HCT116 (cell line): ENCODE measurements at regions not wholly inside any gene's neighbourhood (a gene's known extent, or its start where the extent isn't known, plus 50 kb on each side); places are given as distances from the start of the nearest gene placed in this dataset.

ENCODE experiments used
- CBX3 ChIP-seq: IDR thresholded peaks from 2 replicates; pipeline ENCODE4 v1.6.1; 2012; ENCODE audit warnings: low read depth
- CTCF ChIP-seq, 3 experiments: fragments of 200-600 bp in 1 of 3; sonication (generic) in 1 of 3; IDR thresholded peaks in 2 of 3; conservative IDR thresholded peaks in 1 of 3; 2 replicates each; pipeline ENCODE4 v1.5.1; 2012 to 2017; ENCODE audit warnings: low read depth in 2 of 3, low read length in 2 of 3, antibody characterized with exemption in 1 of 3, borderline replicate concordance in 1 of 3, control low read depth in 1 of 3, mild to moderate bottlenecking in 1 of 3, mixed read lengths in 1 of 3, mixed run types in 1 of 3, moderate library complexity in 1 of 3; ENCODE audit not compliant: insufficient read depth in 1 of 3
- ELF1 ChIP-seq: IDR thresholded peaks from 2 replicates; pipeline ENCODE4 v1.6.1; 2012; ENCODE audit warnings: low read depth, borderline replicate concordance
- EZH2 ChIP-seq: fragments of 200-600 bp; sonication (generic); IDR thresholded peaks from 2 replicates; pipeline ENCODE4 v1.6.1; 2017; ENCODE audit warnings: antibody characterized with exemption, mixed run types
- EZH2phosphoT487 ChIP-seq: fragments of 200-600 bp; IDR thresholded peaks from 2 replicates; pipeline ENCODE4 v1.6.1; 2018; ENCODE audit warnings: antibody characterized with exemption, borderline replicate concordance
- FOSL1 ChIP-seq: IDR thresholded peaks from 2 replicates; pipeline ENCODE4 v1.6.1; 2012; ENCODE audit warnings: low read depth
- POLR2A ChIP-seq: IDR thresholded peaks from 2 replicates; pipeline ENCODE4 v1.7.0; 2011; ENCODE audit warnings: borderline replicate concordance; ENCODE audit not compliant: insufficient read depth, insufficient read length; ENCODE audit errors: extremely low read depth
- POLR2AphosphoS5 ChIP-seq: IDR thresholded peaks from 2 replicates; pipeline ENCODE4 v1.6.1; 2011; ENCODE audit warnings: mild to moderate bottlenecking, low read depth, low read length, moderate library complexity
- SP1 ChIP-seq: IDR thresholded peaks from 2 replicates; pipeline ENCODE4 v1.6.1; 2012; ENCODE audit warnings: low read depth
- SRF ChIP-seq: IDR thresholded peaks from 2 replicates; pipeline ENCODE4 v1.6.1; 2012; ENCODE audit warnings: low read depth
- ZFX ChIP-seq: fragments of 450-650 bp; IDR thresholded peaks from 2 replicates; pipeline ENCODE4 v1.6.1; 2017

DNA sequence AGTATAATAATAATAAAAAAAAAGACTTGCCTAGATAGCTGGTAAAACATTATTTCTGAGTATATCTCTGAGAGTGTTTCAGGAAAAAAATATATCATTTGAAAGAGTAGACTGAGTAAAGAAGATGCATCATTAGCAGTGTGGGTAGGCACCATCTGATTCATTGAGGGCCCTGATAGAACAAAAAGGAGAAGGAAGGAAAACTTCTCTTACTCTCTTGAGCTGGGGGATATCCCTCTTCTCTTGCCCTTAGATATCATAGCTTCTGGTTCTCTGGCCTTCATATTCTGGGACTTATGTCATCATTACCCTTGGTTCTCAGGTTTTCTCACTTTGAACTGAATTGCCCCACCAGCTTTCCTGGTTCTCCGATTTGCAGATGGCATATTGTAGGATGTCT, 177.6 kb upstream of the EDNRB start:
- TF ChIP-seq CTCF (IDR thresholded peaks at IDR 0.05 in 2 of 3, conservative IDR thresholded peaks at IDR 0.05 in 1 of 3; ENCODE audit: borderline replicate concordance in 1 of 3, insufficient read depth in 1 of 3, low read depth in 2 of 3, low read length in 2 of 3) (no peak), POLR2A (no peak), EZH2 (no peak), SRF (no peak), FOSL1 (no peak), ZFX (no peak), POLR2AphosphoS5 (no peak), SP1 (no peak), EZH2phosphoT487 (no peak), ELF1 (no peak), CBX3 (no peak)
